ENCODE measurements at regions not wholly inside any gene's neighbourhood (a gene's known extent, or its start where the extent isn't known, plus 50 kb on each side); places are given as distances from the start of the nearest gene placed in this dataset.

DNA sequence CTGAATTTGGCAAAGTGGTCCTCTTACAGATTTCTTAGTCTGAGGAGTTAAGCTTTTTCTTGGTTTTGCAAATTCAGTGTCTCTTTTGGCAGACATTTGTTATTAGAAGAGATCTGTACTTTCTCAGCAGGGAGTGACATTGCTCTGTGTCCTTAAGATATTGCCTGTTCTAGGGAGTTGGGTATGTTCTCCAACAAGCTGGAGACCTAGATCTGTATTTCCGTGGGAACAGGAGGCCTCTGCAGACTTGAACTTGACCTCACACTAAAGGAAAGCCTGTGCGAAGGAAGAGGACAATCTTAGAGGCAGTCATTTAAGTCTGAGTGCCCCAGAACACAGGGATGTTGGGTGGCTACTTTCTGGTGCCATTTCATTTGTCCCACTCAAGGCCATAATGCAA, 107.0 kb upstream of the ATP8B1 start:
- no peak overlapping the region for H3K27ac ChIP-seq (ENCODE audit: low read depth)
- no peak overlapping the region for H3K4me3 Mint-ChIP-seq
- no peaks in the 10 kb centered on the region for H3K9me3 Mint-ChIP-seq
- ATAC-seq (no peak), DNase-seq (ENCODE audit: low spot score) (no peak)
- H2AFZ ChIP-seq = 0 out of 2 replicates have a peak overlapping the region, but pooled peaks have one; percentile 84
- peaks cover 10% of the 10 kb centered on the region for H3K4me1 ChIP-seq (ENCODE audit: insufficient read depth)
- H3K27ac Mint-ChIP-seq = no peak overlapping the region
- peaks cover 16% of the 10 kb centered on the region for H3K4me1 Mint-ChIP-seq
- H3K27me3 ChIP-seq (ENCODE audit: insufficient read depth) = no peaks in the 10 kb centered on the region
- TF ChIP-seq ZNF462 (CRISPR knock-in tag; IDR thresholded peaks at IDR 0.05) (no peak), REST (IDR thresholded peaks at IDR 0.05; ENCODE audit: unreplicated experiment) (no peak), ETS1 (IDR thresholded peaks at IDR 0.05) (no peak), EZH2phosphoT487 (IDR thresholded peaks at IDR 0.05; ENCODE audit: unreplicated experiment) (no peak), ZNF331 (CRISPR knock-in tag; IDR thresholded peaks at IDR 0.05; ENCODE audit: low read depth) (no peak), EZH2 (IDR thresholded peaks at IDR 0.05; ENCODE audit: low read depth, unreplicated experiment) (no peak), JUNB (IDR thresholded peaks at IDR 0.05; ENCODE audit: unreplicated experiment) (no peak), STAT1 (IDR thresholded peaks at IDR 0.05; ENCODE audit: unreplicated experiment) (no peak), ZNF114 (CRISPR knock-in tag; IDR thresholded peaks at IDR 0.05) (no peak), CREB1 (CRISPR knock-in tag; IDR thresholded peaks at IDR 0.05; ENCODE audit: low read depth) (no peak), NANOG (IDR thresholded peaks at IDR 0.05; ENCODE audit: borderline replicate concordance) (no peak), POLR2AphosphoS5 (IDR thresholded peaks at IDR 0.05; ENCODE audit: low read depth) (no peak), CTCF (conservative IDR thresholded peaks at IDR 0.05; ENCODE audit: low read depth in 2 of 2) (no peak)
- no peaks in the 10 kb centered on the region for H3K36me3 ChIP-seq (ENCODE audit: insufficient read depth)
- H4K20me1 ChIP-seq (replicated peaks; ENCODE audit: insufficient read depth) = no peaks in the 10 kb centered on the region; the same call in 1 of the 2 replicates
- H3K9me2 ChIP-seq (ENCODE audit: insufficient read depth) = no peaks in the 10 kb centered on the region
- no peaks in the 10 kb centered on the region for H3K36me3 Mint-ChIP-seq (ENCODE audit: low read depth)
- H3K4me3 ChIP-seq = no peak overlapping the region
- H3K79me2 ChIP-seq (replicated peaks; ENCODE audit: insufficient read depth) = no peaks in the 10 kb centered on the region
- H3K27me3 Mint-ChIP-seq (ENCODE audit: insufficient read depth, low read depth, poor library complexity) = peaks cover 4% of the 10 kb centered on the region
- H3K4me2 ChIP-seq = no peak overlapping the region
- H3F3A ChIP-seq (replicated peaks; ENCODE audit: low read depth) = no peaks in the 10 kb centered on the region
